H1 (cell line): ENCODE measurements at regions not wholly inside any gene's neighbourhood (a gene's known extent, or its start where the extent isn't known, plus 50 kb on each side); places are given as distances from the start of the nearest gene placed in this dataset.

Source experiments
- CTCF ChIA-PET: fragments of 300-600 bp; sonication (Branson Sonifier 250); formaldehyde crosslinking; loops from one replicate; lab custom pipeline; 2021; ENCODE audit not compliant: partially characterized antibody; lab: Charles Lee
- POLR2A ChIA-PET: fragments of 300-600 bp; sonication (Branson Sonifier 250); formaldehyde crosslinking; loops from one replicate; lab custom pipeline; 2021; ENCODE audit warnings: inconsistent platforms; ENCODE audit not compliant: partially characterized antibody; lab: Charles Lee
- DNase-seq, 2 experiments: peaks; one replicate each; pipeline versions ENCODE4 v3.0.0 to v3.0.0-alpha.2; 2010 to 2022; ENCODE audit warnings: low spot score in 2 of 2, low read depth in 1 of 2, mixed read lengths in 1 of 2
- FAIRE-seq: peaks from 2 replicates; lab custom pipeline; 2011; peaks lifted over from hg19 to GRCh38; lab: Jason Lieb, UNC
- H2AFZ ChIP-seq: 2 replicates; pipeline ENCODE4 v1.8.1; 2012; ENCODE audit warnings: low read length, inconsistent platforms
- H2AK5ac ChIP-seq: 2 replicates; pipeline ENCODE4 v1.6.1; 2013; ENCODE audit warnings: low read depth, low read length
- H2BK120ac ChIP-seq: replicated peaks from 2 replicates; pipeline ENCODE3; 2013; ENCODE audit warnings: low read depth, low read length, inconsistent platforms
- H2BK12ac ChIP-seq: 2 replicates; pipeline ENCODE4 v1.6.1; 2013; ENCODE audit warnings: low read depth, low read length
- H2BK15ac ChIP-seq: 2 replicates; pipeline ENCODE4 v1.6.1; 2013; ENCODE audit warnings: low read length
- H2BK20ac ChIP-seq: 2 replicates; pipeline ENCODE4 v1.6.1; 2013; ENCODE audit warnings: low read length
- H2BK5ac ChIP-seq: 2 replicates; pipeline ENCODE4 v1.6.1; 2013; ENCODE audit warnings: low read depth, low read length
- H3K14ac ChIP-seq: 2 replicates; pipeline ENCODE4 v1.6.1; 2013; ENCODE audit warnings: inconsistent platforms; ENCODE audit not compliant: insufficient read length
- H3K18ac ChIP-seq: 2 replicates; pipeline ENCODE4 v1.6.1; 2013; ENCODE audit warnings: low read length; ENCODE audit errors: extremely low read depth
- H3K23ac ChIP-seq: 2 replicates; pipeline ENCODE4 v1.6.1; 2013; ENCODE audit warnings: inconsistent platforms; ENCODE audit not compliant: insufficient read length
- H3K23me2 ChIP-seq: 2 replicates; pipeline ENCODE4 v1.6.1; 2013; ENCODE audit warnings: low read depth, low read length
- H3K27ac ChIP-seq: 2 replicates; pipeline ENCODE4 v1.6.1; 2011; ENCODE audit warnings: low read depth, low read length, inconsistent platforms
- H3K27me3 ChIP-seq, 4 experiments: replicated peaks in 1 of 4; 1 replicate in 1 of 4; 2 replicates in 3 of 4; pipeline versions ENCODE4 v1.6.1 to v1.8.1; 2011 to 2013; ENCODE audit warnings: low read length in 3 of 4, mild to moderate bottlenecking in 3 of 4, inconsistent platforms in 2 of 4, mixed read lengths in 2 of 4, moderate library complexity in 1 of 4; ENCODE audit not compliant: control insufficient read depth in 3 of 4, insufficient read depth in 3 of 4; ENCODE audit errors: extremely low read depth in 1 of 4
- H3K36me3 ChIP-seq, 4 experiments: 2 replicates each; pipeline versions ENCODE4 v1.6.1 to v1.8.1; 2011 to 2013; ENCODE audit warnings: mild to moderate bottlenecking in 4 of 4, low read length in 3 of 4, moderate library complexity in 2 of 4, control low read depth in 1 of 4, inconsistent platforms in 1 of 4; ENCODE audit not compliant: insufficient read depth in 4 of 4, control insufficient read depth in 2 of 4
- H3K4ac ChIP-seq: replicated peaks from 2 replicates; pipeline ENCODE3; 2013; ENCODE audit warnings: low read length, low read depth, mixed read lengths, inconsistent platforms; ENCODE audit not compliant: insufficient read length
- H3K4me1 ChIP-seq, 4 experiments: replicated peaks in 1 of 4; 1 replicate in 1 of 4; 2 replicates in 3 of 4; pipeline versions ENCODE4 v1.6.1 to v1.8.1; 2011 to 2013; ENCODE audit warnings: low read length in 3 of 4, inconsistent platforms in 2 of 4, mixed read lengths in 1 of 4; ENCODE audit not compliant: insufficient read depth in 4 of 4, control insufficient read depth in 3 of 4
- H3K4me2 ChIP-seq, 2 experiments: 2 replicates each; pipeline versions ENCODE4 v1.6.1 to v1.8.1; 2011 to 2013; ENCODE audit warnings: low read depth in 2 of 2, low read length in 2 of 2, control low read depth in 1 of 2, inconsistent platforms in 1 of 2, mild to moderate bottlenecking in 1 of 2; ENCODE audit not compliant: insufficient read depth in 1 of 2
- H3K4me3 ChIP-seq, 4 experiments: fragments of 200-600, 300-600 bp in 1 of 4; sonication (generic), shearing (Covaris generic), sonication (Bioruptor Twin) in 1 of 4; 2 replicates each; pipeline versions ENCODE4 v1.5.1 to v1.8.1; 2011 to 2016; ENCODE audit warnings: low read length in 4 of 4, low read depth in 3 of 4, control low read depth in 2 of 4, inconsistent platforms in 2 of 4, mild to moderate bottlenecking in 2 of 4, mixed read lengths in 1 of 4, moderate library complexity in 1 of 4; ENCODE audit not compliant: insufficient read depth in 2 of 4; ENCODE audit errors: extremely low read depth in 1 of 4
- H3K56ac ChIP-seq: replicated peaks from 2 replicates; pipeline ENCODE3; 2013; ENCODE audit warnings: low read depth, mild to moderate bottlenecking, mixed read lengths, low read length, inconsistent platforms; ENCODE audit not compliant: insufficient read length
- H3K79me1 ChIP-seq: 2 replicates; pipeline ENCODE4 v1.6.1; 2013; ENCODE audit warnings: low read depth, low read length, control low read depth
- H3K79me2 ChIP-seq, 2 experiments: 2 replicates each; pipeline versions ENCODE4 v1.6.1 to v1.8.1; 2012 to 2013; ENCODE audit warnings: low read length in 2 of 2, mild to moderate bottlenecking in 2 of 2, inconsistent platforms in 1 of 2; ENCODE audit not compliant: insufficient read depth in 2 of 2, control insufficient read depth in 1 of 2
- H3K9ac ChIP-seq, 4 experiments: replicated peaks in 1 of 4; 1 replicate in 1 of 4; 2 replicates in 3 of 4; pipeline versions ENCODE4 v1.6.1 to v1.8.1; 2011 to 2013; ENCODE audit warnings: low read depth in 3 of 4, low read length in 3 of 4, control low read depth in 2 of 4, mild to moderate bottlenecking in 2 of 4, moderate library complexity in 2 of 4, inconsistent platforms in 1 of 4; ENCODE audit errors: extremely low read depth in 1 of 4
- H3K9me3 ChIP-seq, 2 experiments: 2 replicates each; pipeline versions ENCODE4 v1.6.1 to v1.8.1; 2012 to 2013; ENCODE audit warnings: mild to moderate bottlenecking in 2 of 2, moderate library complexity in 2 of 2, control low read depth in 1 of 2, inconsistent platforms in 1 of 2, low read depth in 1 of 2, low read length in 1 of 2, mixed read lengths in 1 of 2; ENCODE audit not compliant: insufficient read depth in 2 of 2
- H4K20me1 ChIP-seq, 2 experiments: replicated peaks in 1 of 2; 2 replicates each; pipeline versions ENCODE3 to v1.8.1; 2011 to 2013; ENCODE audit warnings: inconsistent platforms in 2 of 2, low read length in 2 of 2, mild to moderate bottlenecking in 1 of 2; ENCODE audit not compliant: insufficient read depth in 2 of 2, control insufficient read depth in 1 of 2
- H4K5ac ChIP-seq: 2 replicates; pipeline ENCODE4 v1.6.1; 2013; ENCODE audit warnings: low read length, low read depth, mixed read lengths, inconsistent platforms; ENCODE audit not compliant: insufficient read length
- H4K8ac ChIP-seq: 2 replicates; pipeline ENCODE4 v1.8.0; 2013; ENCODE audit warnings: mild to moderate bottlenecking, moderate library complexity, low read length, inconsistent platforms; ENCODE audit not compliant: insufficient read depth; ENCODE audit errors: extremely low read depth
- H4K91ac ChIP-seq: replicated peaks from 2 replicates; pipeline ENCODE3; 2013; ENCODE audit warnings: low read length, mixed read lengths, inconsistent platforms; ENCODE audit not compliant: insufficient read length
- POU5F1 ChIP-seq: IDR thresholded peaks from 2 replicates; pipeline ENCODE4 v1.6.1; 2011; ENCODE audit warnings: low read depth, mild to moderate bottlenecking, low read length, moderate library complexity
- RNF2 ChIP-seq: fragments of 200-900, 300-1000 bp; sonication (generic); IDR thresholded peaks from 2 replicates; pipeline ENCODE4 v1.7.1; 2016; ENCODE audit warnings: borderline replicate concordance, low read depth, mild to moderate bottlenecking, antibody characterized with exemption, low read length; ENCODE audit not compliant: poor library complexity, severe bottlenecking; ENCODE audit errors: missing control alignments
- WGBS, 2 experiments: shearing (Covaris generic) in 1 of 2; methylation state at CpG; one replicate each; pipeline versions ENCODE4 v1.1.6 to v1.1.7; 2013 to 2015; ENCODE audit warnings: low lambda C conversion rate in 2 of 2, mixed read lengths in 2 of 2, inconsistent platforms in 1 of 2, low coverage in 1 of 2, missing lambda C conversion rate in 1 of 2; ENCODE audit not compliant: insufficient replicate concordance in 2 of 2, insufficient coverage in 1 of 2, insufficient read length in 1 of 2; ENCODE audit errors: extremely low coverage in 1 of 2, missing lambda C conversion rate in 1 of 2; 5-methylcytosine and 5-hydroxymethylcytosine counted together

- H2BK15ac ChIP-seq = no peak overlapping the region
- H2BK5ac ChIP-seq = peak overlapping the region; percentile 44; the same call in 1 of the 2 replicates
- no peak for FAIRE-seq
- no peaks in the 10 kb centered on the region for H3K23me2 ChIP-seq
- no peak overlapping the region for H3K4ac ChIP-seq
- DNase-seq = no peak
- H4K20me1 ChIP-seq = no peaks in the 10 kb centered on the region
- H3K23ac ChIP-seq = no peak overlapping the region
- TF ChIP-seq POU5F1 (no peak), RNF2 (no peak)
- POLR2A ChIA-PET = no interaction called here
- H3K18ac ChIP-seq = peak overlapping the region; percentile 19; the same call in 1 of the 2 replicates
- no peak overlapping the region for H4K8ac ChIP-seq
- H3K4me1 ChIP-seq = no peaks in the 10 kb centered on the region; a peak in 2 of 7 replicates
- H4K5ac ChIP-seq = no peak overlapping the region
- no peak overlapping the region for H2BK20ac ChIP-seq
- H3K4me2 ChIP-seq = no peak overlapping the region
- peak overlapping the region; percentile 72 for H2BK120ac ChIP-seq
- no peaks in the 10 kb centered on the region for H3K27me3 ChIP-seq
- CTCF ChIA-PET = interaction anchor here (1.2 kb wide), 1 partner anchor 51 kb away, joined by 3 read pairs; no protein-coding TSS in a partner anchor
- H3K79me1 ChIP-seq = no peaks in the 10 kb centered on the region
- H3K9ac ChIP-seq = no peak overlapping the region
- H3K14ac ChIP-seq = no peak overlapping the region
- H2AK5ac ChIP-seq = no peak overlapping the region
- H3K27ac ChIP-seq = no peak overlapping the region
- no peak overlapping the region for H3K56ac ChIP-seq
- H2AFZ ChIP-seq = no peak overlapping the region
- no peak overlapping the region for H2BK12ac ChIP-seq
- no peak overlapping the region for H3K4me3 ChIP-seq
- 83% methylated on average over 4 of the region's 4 CpGs; no CpG with 5 or more reads in 1 of the 2 experiments for WGBS, 2 experiments
- H3K9me3 ChIP-seq = no peaks in the 10 kb centered on the region
- no peak overlapping the region for H4K91ac ChIP-seq
- no peaks in the 10 kb centered on the region for H3K79me2 ChIP-seq
- H3K36me3 ChIP-seq = no peaks in the 10 kb centered on the region
These were observed 165.6 kb upstream of the GLRA2 start for GRCh38 chrX:14363728-14364127.
